ENCODE measurements at regions not wholly inside any gene's neighbourhood (a gene's known extent, or its start where the extent isn't known, plus 50 kb on each side); places are given as distances from the start of the nearest gene placed in this dataset.

DNA sequence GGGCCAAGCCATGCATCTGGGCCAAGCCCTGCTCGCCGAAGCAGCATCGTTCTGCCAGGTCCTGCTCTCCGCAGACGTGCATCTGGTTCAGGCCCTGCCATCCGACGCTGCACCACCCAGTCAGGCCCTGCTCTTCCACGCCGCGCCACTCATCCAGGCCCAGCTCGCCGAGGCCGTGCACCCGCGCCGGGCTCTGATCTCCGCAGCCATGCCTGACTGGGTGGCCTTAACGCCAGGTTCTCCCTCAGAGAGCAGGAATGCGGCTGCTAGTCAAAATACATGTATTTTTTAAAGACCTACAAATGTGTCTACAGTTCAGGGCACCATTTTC is 891.1 kb upstream of the CTNND2 start:
- TF ChIP-seq, protein P1, sequence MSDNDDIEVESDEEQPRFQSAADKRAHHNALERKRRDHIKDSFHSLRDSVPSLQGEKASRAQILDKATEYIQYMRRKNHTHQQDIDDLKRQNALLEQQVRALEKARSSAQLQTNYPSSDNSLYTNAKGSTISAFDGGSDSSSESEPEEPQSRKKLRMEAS (IDR thresholded peaks at IDR 0.05) = no peak
- TF ChIP-seq REST (IDR thresholded peaks at IDR 0.05; ENCODE audit: low read depth) (no peak), POLR2A (IDR thresholded peaks at IDR 0.05; ENCODE audit: borderline replicate concordance, extremely low read depth, insufficient read depth, insufficient read length) (no peak), POLR2AphosphoS5 (IDR thresholded peaks at IDR 0.05; ENCODE audit: low read depth, low read length) (no peak), CEBPB (IDR thresholded peaks at IDR 0.05; ENCODE audit: low read depth) (no peak), YY1 (IDR thresholded peaks at IDR 0.05; ENCODE audit: extremely low read depth, insufficient replicate concordance, low read depth, low read length) (no peak), EGR1 (IDR thresholded peaks at IDR 0.05; ENCODE audit: low read depth) (no peak), JUND (IDR thresholded peaks at IDR 0.05) (no peak), EZH2 (IDR thresholded peaks at IDR 0.05) (no peak), ZNF274 (IDR thresholded peaks at IDR 0.05; ENCODE audit: low read depth, low read length) (no peak), RAD21 (IDR thresholded peaks at IDR 0.05; ENCODE audit: low read depth) (no peak), ELF1 (IDR thresholded peaks at IDR 0.05; ENCODE audit: borderline replicate concordance, low read depth) (no peak)
- TF ChIP-seq, protein P2, sequence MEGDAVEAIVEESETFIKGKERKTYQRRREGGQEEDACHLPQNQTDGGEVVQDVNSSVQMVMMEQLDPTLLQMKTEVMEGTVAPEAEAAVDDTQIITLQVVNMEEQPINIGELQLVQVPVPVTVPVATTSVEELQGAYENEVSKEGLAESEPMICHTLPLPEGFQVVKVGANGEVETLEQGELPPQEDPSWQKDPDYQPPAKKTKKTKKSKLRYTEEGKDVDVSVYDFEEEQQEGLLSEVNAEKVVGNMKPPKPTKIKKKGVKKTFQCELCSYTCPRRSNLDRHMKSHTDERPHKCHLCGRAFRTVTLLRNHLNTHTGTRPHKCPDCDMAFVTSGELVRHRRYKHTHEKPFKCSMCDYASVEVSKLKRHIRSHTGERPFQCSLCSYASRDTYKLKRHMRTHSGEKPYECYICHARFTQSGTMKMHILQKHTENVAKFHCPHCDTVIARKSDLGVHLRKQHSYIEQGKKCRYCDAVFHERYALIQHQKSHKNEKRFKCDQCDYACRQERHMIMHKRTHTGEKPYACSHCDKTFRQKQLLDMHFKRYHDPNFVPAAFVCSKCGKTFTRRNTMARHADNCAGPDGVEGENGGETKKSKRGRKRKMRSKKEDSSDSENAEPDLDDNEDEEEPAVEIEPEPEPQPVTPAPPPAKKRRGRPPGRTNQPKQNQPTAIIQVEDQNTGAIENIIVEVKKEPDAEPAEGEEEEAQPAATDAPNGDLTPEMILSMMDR (IDR thresholded peaks at IDR 0.05 in 2 of 3, conservative IDR thresholded peaks at IDR 0.05 in 1 of 3; ENCODE audit: borderline replicate concordance in 1 of 3, insufficient read depth in 1 of 3, low read depth in 2 of 3, low read length in 2 of 3) = no peak

Measured in HCT116 (cell line).